H1 (cell line): ENCODE measurements at regions not wholly inside any gene's neighbourhood (a gene's known extent, or its start where the extent isn't known, plus 50 kb on each side); places are given as distances from the start of the nearest gene placed in this dataset.

Experiments
- CREB1 ChIP-seq: IDR thresholded peaks from 2 replicates; pipeline ENCODE4 v1.6.1; 2012; ENCODE audit warnings: inconsistent platforms
- EP300 ChIP-seq, 2 experiments: IDR thresholded peaks; 1 replicate in 1 of 2; 2 replicates in 1 of 2; pipeline ENCODE4 v1.6.1; 2011 to 2012; ENCODE audit warnings: low read depth in 2 of 2, low read length in 2 of 2, mild to moderate bottlenecking in 2 of 2, borderline replicate concordance in 1 of 2, inconsistent platforms in 1 of 2, moderate library complexity in 1 of 2
- EZH2 ChIP-seq: fragments of 200-600 bp; sonication (generic); IDR thresholded peaks from 2 replicates; pipeline ENCODE4 v1.7.1; 2012; ENCODE audit warnings: low read depth, mild to moderate bottlenecking, moderate library complexity, low read length, inconsistent platforms; ENCODE audit not compliant: severe bottlenecking
- KDM5A ChIP-seq: fragments of 200-600 bp; IDR thresholded peaks from 2 replicates; pipeline ENCODE4 v1.7.1; 2012; ENCODE audit warnings: mild to moderate bottlenecking, low read length, inconsistent platforms, mixed read lengths
- MAFK ChIP-seq: IDR thresholded peaks from 2 replicates; pipeline ENCODE4 v1.6.1; 2012; ENCODE audit warnings: low read depth, mild to moderate bottlenecking, improper control_type of control experiment, low read length
- TAF7 ChIP-seq: optimal IDR thresholded peaks from 2 replicates; pipeline ENCODE3; 2011; ENCODE audit warnings: low read depth, mild to moderate bottlenecking, inconsistent platforms, low read length, moderate library complexity, borderline replicate concordance
- YY1 ChIP-seq: IDR thresholded peaks from 2 replicates; pipeline ENCODE4 v1.6.1; 2011; ENCODE audit warnings: low read depth, mild to moderate bottlenecking, low read length
- TF ChIP-seq, protein P1 (sequence below), 3 experiments: IDR thresholded peaks; 1 replicate in 2 of 3; 2 replicates in 1 of 3; pipeline versions ENCODE4 v1.5.1 to v1.6.1; 2011; ENCODE audit warnings: low read length in 3 of 3, mild to moderate bottlenecking in 3 of 3, inconsistent platforms in 2 of 3, low read depth in 1 of 3, moderate library complexity in 1 of 3; ENCODE audit not compliant: insufficient read depth in 1 of 3; ENCODE audit errors: control extremely low read depth in 1 of 3

DNA sequence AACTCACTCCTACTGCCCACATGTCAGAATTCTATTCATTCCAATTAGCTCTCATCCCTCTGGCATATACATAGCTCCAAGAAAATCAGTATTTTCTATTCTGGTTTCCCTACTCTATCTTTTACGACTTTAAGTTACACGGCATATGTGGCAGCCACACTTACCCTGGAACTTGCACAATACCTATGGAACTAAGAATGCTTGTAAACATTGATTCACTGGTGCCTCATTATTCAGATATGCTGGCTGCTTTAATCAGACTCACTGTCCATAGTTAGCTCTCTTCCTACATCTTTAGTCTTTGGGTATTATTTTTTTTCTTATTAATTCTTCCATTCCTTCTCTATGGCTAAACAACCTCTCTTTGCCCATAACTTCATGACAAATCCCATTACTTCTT lies 1519.9 kb upstream of the ACVR2A start:
- TF ChIP-seq, protein P1, sequence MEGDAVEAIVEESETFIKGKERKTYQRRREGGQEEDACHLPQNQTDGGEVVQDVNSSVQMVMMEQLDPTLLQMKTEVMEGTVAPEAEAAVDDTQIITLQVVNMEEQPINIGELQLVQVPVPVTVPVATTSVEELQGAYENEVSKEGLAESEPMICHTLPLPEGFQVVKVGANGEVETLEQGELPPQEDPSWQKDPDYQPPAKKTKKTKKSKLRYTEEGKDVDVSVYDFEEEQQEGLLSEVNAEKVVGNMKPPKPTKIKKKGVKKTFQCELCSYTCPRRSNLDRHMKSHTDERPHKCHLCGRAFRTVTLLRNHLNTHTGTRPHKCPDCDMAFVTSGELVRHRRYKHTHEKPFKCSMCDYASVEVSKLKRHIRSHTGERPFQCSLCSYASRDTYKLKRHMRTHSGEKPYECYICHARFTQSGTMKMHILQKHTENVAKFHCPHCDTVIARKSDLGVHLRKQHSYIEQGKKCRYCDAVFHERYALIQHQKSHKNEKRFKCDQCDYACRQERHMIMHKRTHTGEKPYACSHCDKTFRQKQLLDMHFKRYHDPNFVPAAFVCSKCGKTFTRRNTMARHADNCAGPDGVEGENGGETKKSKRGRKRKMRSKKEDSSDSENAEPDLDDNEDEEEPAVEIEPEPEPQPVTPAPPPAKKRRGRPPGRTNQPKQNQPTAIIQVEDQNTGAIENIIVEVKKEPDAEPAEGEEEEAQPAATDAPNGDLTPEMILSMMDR (IDR thresholded peaks at IDR 0.05; ENCODE audit: control extremely low read depth in 1 of 3, insufficient read depth in 1 of 3, low read depth in 1 of 3, low read length in 3 of 3) = no peak
- no peak for TF ChIP-seq YY1
- TF ChIP-seq EZH2 = no peak
- TF ChIP-seq EP300 (IDR thresholded peaks at IDR 0.05; ENCODE audit: borderline replicate concordance in 1 of 2, low read depth in 2 of 2, low read length in 2 of 2) = no peak
- no peak for TF ChIP-seq MAFK
- no peak for TF ChIP-seq KDM5A
- no peak for TF ChIP-seq TAF7
- no peak for TF ChIP-seq CREB1
